Testis (tissue), 2 donors: ENCODE measurements at regions not wholly inside any gene's neighbourhood (a gene's known extent, or its start where the extent isn't known, plus 50 kb on each side); places are given as distances from the start of the nearest gene placed in this dataset.

Experiments used
- CTCF ChIP-seq, 3 experiments: fragments of 450-650 bp in 2 of 3; fragments of 200-600 bp in 1 of 3; sonication (generic) in 1 of 3; IDR thresholded peaks; one replicate each; pipeline ENCODE4 v1.5.1; 2016 to 2019; ENCODE audit warnings: antibody characterized with exemption in 3 of 3, mild to moderate bottlenecking in 2 of 3, moderate library complexity in 1 of 3
- POLR2A ChIP-seq: fragments of 450-650 bp; IDR thresholded peaks from one replicate; pipeline ENCODE4 v1.6.1; 2017; ENCODE audit warnings: antibody characterized with exemption, mild to moderate bottlenecking, moderate library complexity

DNA sequence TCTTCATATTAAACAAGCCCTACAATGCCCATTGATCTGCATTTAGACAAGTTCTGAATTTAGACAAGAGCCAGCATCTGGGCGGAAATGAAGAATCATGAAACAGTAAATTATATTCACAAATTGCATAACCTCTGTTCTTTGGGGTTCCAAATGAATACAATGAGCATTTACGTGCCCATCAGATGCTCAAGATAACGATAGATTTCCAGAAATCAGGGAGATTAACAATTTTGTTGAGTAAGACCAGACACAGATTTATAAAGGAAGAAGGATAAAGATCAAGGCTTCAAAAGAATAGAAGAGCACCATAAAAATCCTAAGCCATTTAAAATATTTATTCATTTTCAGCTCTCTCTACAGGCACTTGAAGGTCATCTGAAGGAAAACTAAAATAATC, 59.7 kb upstream of the CDH20 start:
- TF ChIP-seq POLR2A = no peak
- TF ChIP-seq CTCF (IDR thresholded peaks at IDR 0.05) = no peak
